ENCODE measurements at regions not wholly inside any gene's neighbourhood (a gene's known extent, or its start where the extent isn't known, plus 50 kb on each side); places are given as distances from the start of the nearest gene placed in this dataset.
"Not testable (repeated sequence)": the region's sequence is repeated elsewhere in the genome, so short reads cannot be mapped to it uniquely, and the experiment has no call there.

DNA sequence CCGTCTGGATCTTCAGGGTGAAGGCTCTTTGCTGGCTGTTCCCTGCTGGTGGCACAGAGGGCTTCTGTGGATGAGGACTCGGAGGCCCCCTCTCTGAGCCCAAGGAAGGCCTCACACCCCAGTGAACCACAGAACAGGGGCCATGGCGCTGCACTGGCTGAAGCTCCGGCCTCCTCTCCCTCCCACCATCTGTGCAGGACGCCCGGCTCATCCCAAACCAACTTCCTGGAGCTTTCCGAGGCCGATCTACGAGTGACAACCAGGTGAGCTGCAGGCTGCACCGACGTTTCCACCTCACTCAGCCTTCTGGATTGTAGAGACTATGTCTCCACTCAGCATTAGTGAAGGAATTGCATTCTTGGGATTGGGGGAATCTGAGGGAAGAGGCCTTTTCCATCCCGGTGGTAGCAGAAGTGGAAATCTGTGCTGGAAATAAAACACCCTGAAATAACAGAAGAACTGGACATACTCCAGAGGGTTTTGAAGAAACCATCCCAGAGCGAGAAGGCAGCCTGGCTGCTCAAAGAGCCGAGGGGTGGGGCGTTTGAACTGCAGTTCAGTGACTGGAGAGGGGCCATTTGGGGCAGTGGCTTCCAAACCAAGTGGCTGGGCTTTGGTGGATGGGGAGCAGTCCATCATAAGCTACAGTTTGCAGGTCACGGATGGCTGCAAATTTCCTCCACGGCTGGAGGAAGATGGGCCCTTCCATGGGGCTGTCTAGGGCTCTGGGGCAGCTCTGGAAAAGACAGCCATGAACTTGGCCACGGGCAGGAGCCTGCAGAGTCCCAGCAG is 120.7 kb upstream of the ZNF469 start:
- not testable (repeated sequence) for DNase-seq (ENCODE audit: low read depth in 2 of 3, low spot score in 2 of 3)

GRCh38 chr16:88262858-88263563 is 119.7 kb upstream of the ZNF469 start:
- DNase-seq (ENCODE audit: low read depth in 2 of 3, low spot score in 2 of 3): not testable (repeated sequence)

- not testable (repeated sequence) for DNase-seq (ENCODE audit: low read depth in 2 of 3, low spot score in 2 of 3)
These were observed 119.0 kb upstream of the ZNF469 start for GRCh38 chr16:88263681-88264287.

GRCh38 chr16:88264641-88265285 is 118.0 kb upstream of the ZNF469 start:
- DNase-seq (ENCODE audit: low read depth in 2 of 3, low spot score in 2 of 3): peak in 2 of 3 donors; percentile 78 to 84

- not testable (repeated sequence) for DNase-seq (ENCODE audit: low read depth in 2 of 3, low spot score in 2 of 3)
These were observed 117.3 kb upstream of the ZNF469 start for GRCh38 chr16:88265286-88265938.

- DNase-seq (ENCODE audit: low read depth in 2 of 3, low spot score in 2 of 3): not testable (repeated sequence)
These were observed 116.7 kb upstream of the ZNF469 start for GRCh38 chr16:88266036-88266435.

GRCh38 chr16:88266935-88267551 is 115.7 kb upstream of the ZNF469 start:
- not testable (repeated sequence) for DNase-seq (ENCODE audit: low read depth in 2 of 3, low spot score in 2 of 3)

DNA sequence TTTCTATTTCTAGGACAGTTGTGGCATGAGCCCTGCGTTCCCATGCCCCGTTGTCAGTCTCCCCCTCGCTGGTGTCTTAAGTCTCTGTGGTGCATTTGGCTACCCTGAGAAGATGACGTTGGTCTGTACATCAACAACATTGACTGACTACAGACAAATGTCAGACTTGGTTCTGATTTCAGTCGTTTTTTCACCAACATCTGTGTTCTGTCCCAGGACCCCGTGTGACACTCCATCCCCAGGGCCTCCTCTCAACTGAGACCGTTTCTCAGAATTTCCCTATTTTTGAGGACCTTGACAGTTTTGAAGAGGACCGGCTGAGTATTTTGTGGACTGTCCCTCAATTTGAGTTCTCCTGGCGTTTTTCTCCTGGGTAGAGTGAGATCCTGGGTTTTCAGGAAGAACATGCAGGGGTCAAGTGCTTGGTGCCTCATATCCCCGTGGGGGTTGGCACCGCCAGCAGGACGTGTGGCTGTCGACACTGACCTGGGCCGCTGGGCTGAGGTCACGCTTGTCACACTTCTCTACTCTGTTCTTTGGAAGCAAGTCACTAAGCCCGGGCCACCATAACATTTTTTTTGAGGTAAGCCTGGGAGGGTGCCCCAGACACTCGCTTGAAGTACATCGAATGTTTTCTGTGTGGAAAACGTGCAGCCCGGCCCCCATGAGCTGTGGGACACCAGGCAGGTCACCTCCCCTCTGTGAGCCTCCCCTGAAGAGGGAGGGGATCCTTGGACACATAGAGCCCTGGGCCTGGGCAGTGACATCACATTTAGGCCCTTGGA is 114.4 kb upstream of the ZNF469 start:
- not testable (repeated sequence) for DNase-seq (ENCODE audit: low read depth in 2 of 3, low spot score in 2 of 3)

DNA sequence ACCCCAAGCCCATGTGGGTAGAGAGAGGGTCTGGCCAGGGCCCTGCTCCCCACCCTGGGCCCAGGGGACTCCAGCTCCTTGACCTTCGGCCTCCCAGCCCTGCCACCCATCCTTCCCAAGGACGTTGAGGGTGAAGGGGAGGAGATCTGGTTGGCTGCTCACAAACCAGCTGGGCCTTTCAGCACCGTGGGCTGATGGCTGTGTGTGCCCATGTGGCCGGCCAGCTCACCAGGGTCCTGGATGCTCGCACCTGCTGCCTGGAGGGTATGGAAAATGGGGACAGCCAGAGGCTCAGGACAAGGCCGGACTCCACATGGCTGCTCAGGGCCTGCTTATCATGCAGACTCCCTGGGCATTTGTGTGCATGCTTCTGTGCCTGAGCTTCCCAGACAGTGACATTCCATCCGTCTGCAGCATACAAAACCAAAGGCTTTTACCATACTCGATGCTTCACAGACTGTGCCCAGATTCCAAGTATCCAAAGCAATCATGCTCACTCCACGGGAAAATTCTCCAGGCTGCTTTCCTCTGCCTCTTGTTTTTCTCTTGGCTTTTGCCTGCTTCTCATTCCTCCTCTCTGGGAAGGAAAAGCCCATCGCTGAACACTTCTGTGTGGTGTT is 112.5 kb upstream of the ZNF469 start:
- DNase-seq (ENCODE audit: low read depth in 2 of 3, low spot score in 2 of 3): not testable (repeated sequence)

- not testable (repeated sequence) for DNase-seq (ENCODE audit: low read depth in 2 of 3, low spot score in 2 of 3)
These were observed 111.5 kb upstream of the ZNF469 start for GRCh38 chr16:88271296-88271695.

- not testable (repeated sequence) for DNase-seq (ENCODE audit: low read depth in 2 of 3, low spot score in 2 of 3)
These were observed 111.0 kb upstream of the ZNF469 start for GRCh38 chr16:88271776-88272175.

- not testable (repeated sequence) for DNase-seq (ENCODE audit: low read depth in 2 of 3, low spot score in 2 of 3)
These were observed 110.3 kb upstream of the ZNF469 start for GRCh38 chr16:88272437-88272836.

GRCh38 chr16:88274126-88274750 is 108.5 kb upstream of the ZNF469 start:
- not testable (repeated sequence) for DNase-seq (ENCODE audit: low read depth in 2 of 3, low spot score in 2 of 3)

DNA sequence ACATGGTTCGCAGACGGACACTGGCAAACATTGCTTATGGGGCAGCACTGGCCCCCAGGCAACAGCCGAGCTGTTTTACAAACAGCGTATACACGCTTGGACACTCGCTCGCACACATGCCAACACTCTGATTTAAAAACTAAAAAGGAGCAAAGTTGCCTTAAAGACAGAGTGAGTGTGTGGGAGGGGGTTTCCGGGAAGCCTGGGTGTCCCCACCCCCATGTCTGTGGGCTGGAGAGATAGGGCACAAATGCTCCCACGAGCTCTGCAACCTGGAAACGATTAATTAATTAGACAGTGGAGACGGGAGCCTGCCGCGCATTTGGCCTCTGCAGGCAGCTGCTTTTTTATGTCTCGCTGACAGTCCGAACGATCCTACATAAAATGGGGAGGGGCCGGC is 107.9 kb upstream of the ZNF469 start:
- no peak for DNase-seq (ENCODE audit: low read depth in 2 of 3, low spot score in 2 of 3)

DNA sequence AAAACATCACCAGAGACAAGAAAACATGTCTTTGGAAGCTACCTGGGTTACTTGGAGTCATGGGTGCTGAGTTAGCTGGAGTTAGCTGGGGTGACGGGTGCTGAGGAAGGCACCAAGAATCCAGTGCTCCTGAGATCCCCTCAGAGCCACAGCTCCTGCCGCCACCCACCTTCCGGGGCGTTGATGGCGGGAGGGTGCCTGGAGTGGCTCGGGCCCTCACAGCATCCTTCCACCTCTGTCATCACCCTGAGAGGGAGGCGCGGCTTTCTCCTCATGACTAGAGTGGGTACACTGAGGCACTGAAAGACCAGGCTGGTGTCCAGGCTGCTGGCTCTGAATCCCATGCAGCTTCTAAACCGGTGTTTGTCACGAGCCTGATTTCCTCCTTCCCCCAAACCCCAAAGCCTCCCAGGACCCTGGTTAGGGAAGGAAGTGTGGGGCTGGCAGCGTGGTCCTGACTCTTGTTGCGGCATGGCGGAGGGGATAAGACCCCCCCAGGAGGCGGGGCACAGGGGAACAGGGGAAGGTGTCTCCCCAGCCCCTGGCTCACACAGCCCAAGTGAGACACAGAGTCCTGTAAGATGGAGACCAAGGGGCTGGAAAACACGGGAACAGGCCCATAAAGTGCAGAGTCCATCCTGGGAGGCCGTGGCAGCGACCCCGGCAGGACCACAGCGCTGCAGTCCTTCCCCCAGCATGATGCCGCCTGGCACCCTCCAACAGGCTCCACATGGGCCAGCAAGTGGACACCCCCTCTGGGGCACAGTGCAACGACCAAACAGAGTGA is 107.2 kb upstream of the ZNF469 start:
- DNase-seq (ENCODE audit: low read depth in 2 of 3, low spot score in 2 of 3): not testable (repeated sequence)

- not testable (repeated sequence) for DNase-seq (ENCODE audit: low read depth in 2 of 3, low spot score in 2 of 3)
These were observed 106.6 kb upstream of the ZNF469 start for GRCh38 chr16:88276123-88276588.

DNA sequence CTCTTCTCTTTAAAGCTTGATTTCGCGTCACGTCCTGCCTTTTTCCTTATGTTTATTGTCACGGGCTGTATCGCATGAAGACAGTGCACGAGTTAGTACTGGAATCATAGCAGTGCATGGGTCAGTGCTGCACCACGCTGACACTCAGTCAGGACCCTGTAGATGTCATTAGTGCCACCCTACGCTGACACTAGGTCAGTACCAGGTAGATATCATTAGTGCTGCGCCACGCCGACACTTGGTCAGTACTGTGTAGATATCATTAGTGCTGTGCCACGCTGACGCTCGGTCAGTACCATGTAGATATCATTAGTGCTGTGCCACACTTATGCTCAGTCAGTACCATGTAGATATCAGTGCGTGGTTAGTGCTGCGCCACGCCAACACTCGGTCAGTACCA is 106.2 kb upstream of the ZNF469 start:
- no peak for DNase-seq (ENCODE audit: low read depth in 2 of 3, low spot score in 2 of 3)

All from hematopoietic multipotent progenitor cell (in vitro differentiated cells).